Smooth muscle cell (in vitro differentiated cells): ENCODE measurements at regions not wholly inside any gene's neighbourhood (a gene's known extent, or its start where the extent isn't known, plus 50 kb on each side); places are given as distances from the start of the nearest gene placed in this dataset.

Experiments
- DNase-seq: peaks from one replicate; lab custom pipeline; 2025; ENCODE audit not compliant: unreplicated experiment; lab: John Stamatoyannopoulos, UW
- H2AFZ ChIP-seq: fragments of 200-600 bp; sonication (generic); 2 replicates; pipeline ENCODE4 v1.6.0; 2016; ENCODE audit warnings: antibody characterized with exemption, low read depth, mild to moderate bottlenecking
- H3F3A ChIP-seq: fragments of 200-600 bp; sonication (generic); 2 replicates; pipeline ENCODE4 v1.6.0; 2017; ENCODE audit warnings: antibody characterized with exemption, low read depth
- H3K27ac ChIP-seq: fragments of 200-600 bp; sonication (generic); 2 replicates; pipeline ENCODE4 v1.5.1; 2016; ENCODE audit warnings: low read depth, mild to moderate bottlenecking
- H3K27me3 ChIP-seq: fragments of 200-600 bp; sonication (generic); 2 replicates; pipeline ENCODE4 v1.6.1; 2016; ENCODE audit warnings: low read depth, mild to moderate bottlenecking
- H3K36me3 ChIP-seq: fragments of 200-600 bp; sonication (generic); 2 replicates; pipeline ENCODE4 v1.5.1; 2016; ENCODE audit warnings: low read depth
- H3K4me1 ChIP-seq: fragments of 200-600 bp; sonication (generic); 2 replicates; pipeline ENCODE4 v1.5.1; 2016; ENCODE audit warnings: low read depth
- H3K4me2 ChIP-seq: fragments of 200-600 bp; sonication (generic); 2 replicates; pipeline ENCODE4 v1.6.0; 2016; ENCODE audit warnings: mild to moderate bottlenecking
- H3K4me3 ChIP-seq: fragments of 200-600 bp; sonication (generic); 2 replicates; pipeline ENCODE4 v1.5.1; 2016; ENCODE audit warnings: mild to moderate bottlenecking
- H3K79me2 ChIP-seq: fragments of 200-600 bp; sonication (generic); 2 replicates; pipeline ENCODE4 v1.6.0; 2016; ENCODE audit warnings: low read depth, mild to moderate bottlenecking
- H3K9ac ChIP-seq: fragments of 200-600 bp; sonication (generic); 2 replicates; pipeline ENCODE4 v1.6.0; 2016; ENCODE audit warnings: low read depth
- H3K9me3 ChIP-seq: fragments of 200-600 bp; sonication (generic); replicated peaks from 2 replicates; pipeline ENCODE4 v1.5.1; 2016; ENCODE audit warnings: low read depth
- H4K20me1 ChIP-seq: fragments of 200-600 bp; sonication (generic); 2 replicates; pipeline ENCODE4 v1.6.0; 2016; ENCODE audit warnings: low read depth
- CTCF ChIP-seq: fragments of 200-600 bp; sonication (generic); IDR thresholded peaks from 2 replicates; pipeline ENCODE4 v1.5.1; 2017; ENCODE audit warnings: borderline replicate concordance, mild to moderate bottlenecking, antibody characterized with exemption; ENCODE audit not compliant: insufficient read depth, poor library complexity, severe bottlenecking
- WGBS: methylation state at CpG from one replicate; pipeline ENCODE4 v1.1.7; 2016; ENCODE audit warnings: low lambda C conversion rate; 5-methylcytosine and 5-hydroxymethylcytosine counted together

- Histone ChIP-seq H3K36me3 (no peaks in the 10 kb centered on the region), H3K4me3 (no peak overlapping the region), H3K27me3 (peaks cover 9% of the 10 kb centered on the region), H2AFZ (no peak overlapping the region), H4K20me1 (no peaks in the 10 kb centered on the region), H3K27ac (no peak overlapping the region), H3F3A (no peaks in the 10 kb centered on the region), H3K4me2 (no peak overlapping the region), H3K4me1 (no peaks in the 10 kb centered on the region), H3K79me2 (no peaks in the 10 kb centered on the region), H3K9me3 (no peaks in the 10 kb centered on the region), H3K9ac (no peak overlapping the region)
- WGBS, result 86% methylated on average over 3 of the region's 3 CpGs
- no peak for DNase-seq
- no peak for TF ChIP-seq CTCF
Measured at GRCh38 chr5:15044521-15044920, 172.9 kb upstream of the ANKH start.

GRCh38 chr5:15037247-15037908, 165.8 kb upstream of the ANKH start:
- H3K4me1 ChIP-seq, result no peaks in the 10 kb centered on the region
- H3K27me3 ChIP-seq, result no peaks in the 10 kb centered on the region
- H3K4me3 ChIP-seq, result no peak overlapping the region
- no peak overlapping the region for H2AFZ ChIP-seq
- H3K27ac ChIP-seq, result no peak overlapping the region
- TF ChIP-seq CTCF, result no peak
- H3K9ac ChIP-seq, result no peak overlapping the region
- H3K9me3 ChIP-seq, result no peaks in the 10 kb centered on the region
- no peaks in the 10 kb centered on the region for H3K79me2 ChIP-seq
- WGBS, result 90% methylated on average over 4 of the region's 4 CpGs
- no peak for DNase-seq
- H3F3A ChIP-seq, result no peaks in the 10 kb centered on the region
- no peak overlapping the region for H3K4me2 ChIP-seq
- H4K20me1 ChIP-seq, result no peaks in the 10 kb centered on the region
- H3K36me3 ChIP-seq, result no peaks in the 10 kb centered on the region

GRCh38 chr5:15034379-15034778, 162.8 kb upstream of the ANKH start:
- Histone ChIP-seq H3K27me3 (no peaks in the 10 kb centered on the region), H3K4me2 (no peak overlapping the region), H3K4me3 (no peak overlapping the region), H3K9ac (no peak overlapping the region), H3K27ac (no peak overlapping the region), H4K20me1 (no peaks in the 10 kb centered on the region), H2AFZ (no peak overlapping the region), H3F3A (no peaks in the 10 kb centered on the region), H3K9me3 (no peaks in the 10 kb centered on the region), H3K4me1 (no peaks in the 10 kb centered on the region), H3K79me2 (no peaks in the 10 kb centered on the region), H3K36me3 (no peaks in the 10 kb centered on the region)
- 76% methylated on average over 5 of the region's 5 CpGs for WGBS
- DNase-seq, result no peak
- no peak for TF ChIP-seq CTCF

- no peaks in the 10 kb centered on the region for H3K27me3 ChIP-seq
- WGBS, result 94% methylated on average over 1 of the region's 1 CpG
- no peak overlapping the region for H3K27ac ChIP-seq
Measured at GRCh38 chr5:15031180-15031579, 159.6 kb upstream of the ANKH start.

More at GRCh38 chr5:15031180-15031579, 159.6 kb upstream of the ANKH start:
- Histone ChIP-seq H4K20me1 (no peaks in the 10 kb centered on the region), H3K36me3 (no peaks in the 10 kb centered on the region), H3K4me1 (peaks cover 6% of the 10 kb centered on the region), H3K9me3 (no peaks in the 10 kb centered on the region), H3K4me2 (no peak overlapping the region), H3K9ac (no peak overlapping the region), H2AFZ (no peak overlapping the region), H3F3A (peaks cover 6% of the 10 kb centered on the region), H3K79me2 (no peaks in the 10 kb centered on the region), H3K4me3 (no peak overlapping the region)
- no peak for TF ChIP-seq CTCF
- DNase-seq, result no peak
